NCI-H226 (cell line): ENCODE measurements at regions not wholly inside any gene's neighbourhood (a gene's known extent, or its start where the extent isn't known, plus 50 kb on each side); places are given as distances from the start of the nearest gene placed in this dataset.

Experiments used
- DNase-seq: peaks from one replicate; pipeline ENCODE4 v3.0.0-alpha.2; 2015

DNA sequence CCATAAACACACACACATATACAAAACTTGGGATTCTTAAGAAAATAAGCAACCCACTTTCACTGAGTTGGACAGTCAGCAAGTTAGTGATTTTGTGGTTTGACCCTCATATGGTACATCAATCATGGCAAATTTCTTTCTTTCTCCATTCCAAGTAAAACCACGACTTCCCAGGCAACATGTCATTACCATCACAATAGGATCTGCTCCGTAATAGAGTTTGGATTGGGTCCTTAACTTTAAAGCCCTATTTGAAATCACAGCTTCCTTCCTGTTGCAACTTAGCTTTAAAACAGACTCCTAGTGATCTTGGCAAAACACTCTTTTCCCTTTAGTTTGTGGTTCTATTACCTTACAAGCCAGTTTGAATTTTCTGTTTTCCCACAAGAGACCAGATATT is 483.6 kb downstream of the INHBA start:
- DNase-seq = peak; percentile 76

DNA sequence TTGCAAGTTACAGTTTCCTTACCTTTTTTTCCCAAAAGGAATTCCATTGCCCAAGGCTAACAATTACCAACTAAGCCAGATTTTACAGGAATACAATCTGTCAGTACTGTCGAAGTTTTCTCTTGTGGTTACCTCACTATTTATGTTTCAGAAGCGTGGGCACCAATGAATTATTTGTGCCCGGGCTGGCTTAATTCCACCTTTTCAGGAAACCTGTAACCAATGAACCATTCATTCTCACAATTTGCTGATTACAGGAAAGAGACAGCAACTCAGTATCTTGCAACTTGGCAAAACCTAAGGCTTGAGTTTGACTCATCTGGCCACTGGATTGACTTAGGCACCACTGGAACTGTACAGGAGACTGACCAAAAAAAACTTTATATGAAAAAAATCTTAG is 485.6 kb downstream of the INHBA start:
- DNase-seq = peak; percentile 72

DNA sequence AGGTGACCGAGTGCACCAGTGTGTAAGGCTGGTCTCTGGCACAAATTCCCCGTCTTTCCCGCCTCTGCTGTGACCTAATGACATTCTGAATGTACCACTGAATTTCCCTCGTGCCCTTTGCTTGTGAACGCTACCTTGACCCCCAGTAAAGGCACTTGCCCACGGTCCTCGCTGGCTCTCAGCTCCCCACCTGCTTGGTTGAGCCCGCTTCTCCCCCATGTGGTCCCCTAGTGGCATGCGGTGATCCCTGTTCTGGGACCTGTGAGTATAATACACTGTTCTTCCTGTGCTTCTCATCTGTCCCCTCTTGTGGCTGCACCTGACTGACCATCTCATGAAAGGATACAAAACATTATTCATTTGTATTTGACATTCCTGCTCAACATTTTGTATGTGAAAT is 495.7 kb downstream of the INHBA start:
- no peak for DNase-seq

DNA sequence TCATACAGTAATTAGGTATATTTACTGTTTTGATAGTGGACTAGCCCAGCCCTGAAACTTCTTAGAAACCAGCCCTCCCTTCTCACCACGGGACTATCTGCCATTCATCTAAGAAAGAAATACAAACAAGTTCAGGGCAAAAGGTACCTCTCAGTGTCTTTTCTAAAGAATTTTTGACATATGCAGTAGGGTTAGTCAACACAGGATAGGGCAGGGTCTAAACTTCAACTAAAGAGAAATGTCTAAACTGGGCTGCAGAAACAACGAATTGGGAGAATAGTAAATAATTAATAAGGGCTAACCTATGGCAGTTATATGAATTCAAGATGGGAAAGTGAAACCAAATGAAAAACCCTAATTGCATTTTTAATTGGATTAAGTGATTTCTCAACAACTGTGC is 496.6 kb downstream of the INHBA start:
- no peak for DNase-seq

DNA sequence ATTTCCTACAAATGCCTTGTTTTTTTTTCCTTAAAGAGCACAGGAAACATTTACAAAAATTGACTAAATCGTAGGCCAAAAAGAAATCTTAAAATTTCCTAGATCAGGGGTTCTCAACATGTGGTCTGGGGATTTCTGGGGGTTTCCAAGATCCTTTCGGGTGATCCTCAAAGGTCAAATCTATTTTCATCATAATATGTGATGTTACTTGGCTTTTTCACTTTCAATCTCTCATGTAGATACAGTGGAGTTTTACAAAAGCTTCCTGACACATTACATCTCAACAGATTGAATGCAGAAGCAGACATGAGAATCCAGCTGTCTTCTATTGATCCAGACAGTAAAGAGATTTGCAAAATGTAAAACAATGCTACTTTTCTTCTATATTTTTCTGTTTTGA is 497.3 kb downstream of the INHBA start:
- no peak for DNase-seq

DNA sequence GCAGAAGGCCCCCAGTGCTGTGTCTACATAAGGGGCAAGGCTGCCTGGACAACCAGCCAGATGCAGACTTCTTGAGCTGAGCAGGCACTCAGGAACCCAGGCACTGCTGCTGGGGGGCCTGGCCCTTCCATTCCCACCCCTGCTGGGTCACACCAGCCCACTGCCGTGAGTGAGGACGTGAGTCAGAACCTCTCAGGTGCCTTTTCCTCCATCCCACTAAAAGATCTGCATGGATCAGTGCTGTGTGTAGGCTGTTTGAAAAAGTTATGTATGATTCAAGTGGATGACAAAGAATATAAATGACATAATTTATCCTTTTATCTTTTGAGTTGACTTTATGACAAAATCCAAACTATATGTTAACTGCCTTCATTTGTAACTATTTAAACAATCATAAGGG is 499.3 kb downstream of the INHBA start:
- DNase-seq = no peak

DNA sequence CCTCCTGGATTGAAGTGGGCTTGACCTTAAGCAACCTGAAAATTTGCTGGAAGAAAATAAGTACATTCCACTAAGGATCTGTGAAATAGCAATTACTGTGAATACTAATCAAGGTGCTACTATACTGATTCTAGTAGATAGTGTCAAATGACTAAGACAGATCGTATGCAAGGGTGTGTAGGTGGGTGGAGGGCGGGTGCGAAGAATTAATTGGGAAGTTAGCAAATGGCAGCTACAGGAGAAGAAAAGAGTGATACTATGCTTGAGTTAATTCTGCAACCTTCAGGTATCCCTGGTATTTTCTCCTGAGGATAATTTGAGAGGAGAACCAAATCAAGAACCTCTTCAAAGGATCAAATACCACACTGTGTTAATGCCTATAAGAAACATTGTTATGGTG is 501.9 kb downstream of the INHBA start:
- DNase-seq = no peak

DNA sequence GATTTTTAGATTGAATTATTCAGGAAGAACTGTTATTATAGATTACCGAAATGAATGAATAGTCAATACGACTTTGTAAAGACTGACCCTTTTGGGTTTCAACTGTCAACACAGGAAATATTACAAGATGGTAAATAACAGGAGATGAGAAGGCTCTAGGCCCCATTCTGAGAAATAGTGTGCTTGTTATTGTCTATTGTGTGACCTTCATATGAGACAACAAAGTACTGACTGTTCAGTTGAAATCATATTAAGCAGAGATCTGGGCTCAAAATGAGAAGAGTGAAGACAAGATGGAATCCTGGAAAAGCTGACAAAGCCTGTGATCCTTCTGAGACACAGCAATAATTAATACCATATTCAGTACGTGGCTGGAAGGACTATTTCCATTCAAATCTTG is 503.8 kb downstream of the INHBA start:
- DNase-seq = no peak

DNA sequence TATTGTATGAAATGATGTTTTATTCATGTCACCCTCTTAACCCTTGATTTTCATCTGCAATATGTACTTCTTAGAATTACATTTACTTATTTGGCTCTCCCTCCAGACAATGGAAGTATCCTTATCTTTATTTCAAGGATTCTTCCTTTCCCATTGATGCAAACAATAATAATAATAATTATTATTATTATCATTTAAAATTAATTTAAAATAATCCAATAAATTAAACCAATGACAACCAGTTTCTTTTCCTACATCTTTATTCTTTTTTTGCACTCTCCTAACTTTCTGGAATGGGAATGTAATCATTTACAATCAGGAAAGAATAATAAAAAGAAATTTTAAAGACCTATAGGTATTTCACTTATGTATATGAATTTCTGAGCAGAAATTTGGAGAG is 504.4 kb downstream of the INHBA start:
- no peak for DNase-seq

DNA sequence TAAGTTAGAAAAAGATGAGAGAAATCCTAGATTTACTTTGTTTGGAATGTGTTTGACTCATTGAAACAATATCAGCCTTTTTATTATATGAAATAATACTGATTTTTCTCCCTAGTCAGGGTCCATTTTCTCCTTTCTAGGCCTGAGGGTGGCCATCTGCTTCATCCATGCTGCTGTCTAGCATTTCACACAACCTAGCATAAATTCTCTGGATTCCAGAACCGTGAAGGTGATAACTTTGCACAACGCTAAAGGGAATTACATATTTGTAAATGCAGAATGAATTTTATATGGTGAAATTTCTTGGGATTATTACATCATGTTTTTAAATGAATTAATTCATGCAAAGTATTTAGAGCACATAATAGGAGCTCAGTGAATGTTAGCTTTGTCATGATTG is 505.1 kb downstream of the INHBA start:
- DNase-seq = peak; percentile 32

DNA sequence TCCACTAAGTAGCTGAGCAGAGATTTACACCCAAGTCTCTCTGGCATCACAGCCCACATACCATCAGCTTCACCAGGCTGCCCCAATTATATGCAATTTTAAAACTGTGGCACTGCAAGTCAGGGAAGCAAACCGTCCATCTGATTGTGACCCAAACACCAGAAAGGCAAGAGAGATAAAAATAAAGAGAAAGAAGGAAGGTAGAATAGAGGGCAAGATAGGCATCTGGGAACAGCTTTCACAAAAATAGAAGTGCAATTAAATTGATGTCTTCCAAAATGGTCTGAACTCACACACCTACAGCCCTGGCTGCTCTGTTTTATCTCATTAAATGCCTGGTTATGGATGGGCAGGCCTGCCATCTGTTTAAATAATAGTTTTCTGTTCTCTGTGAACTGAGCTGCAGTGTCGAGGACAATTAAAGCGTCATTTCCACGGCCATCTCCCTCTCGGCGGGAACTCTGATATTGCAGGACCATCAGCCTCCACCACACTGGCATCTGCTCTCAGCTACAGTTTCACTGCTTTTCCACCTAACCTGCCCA is 509.1 kb downstream of the INHBA start:
- no peak for DNase-seq

DNA sequence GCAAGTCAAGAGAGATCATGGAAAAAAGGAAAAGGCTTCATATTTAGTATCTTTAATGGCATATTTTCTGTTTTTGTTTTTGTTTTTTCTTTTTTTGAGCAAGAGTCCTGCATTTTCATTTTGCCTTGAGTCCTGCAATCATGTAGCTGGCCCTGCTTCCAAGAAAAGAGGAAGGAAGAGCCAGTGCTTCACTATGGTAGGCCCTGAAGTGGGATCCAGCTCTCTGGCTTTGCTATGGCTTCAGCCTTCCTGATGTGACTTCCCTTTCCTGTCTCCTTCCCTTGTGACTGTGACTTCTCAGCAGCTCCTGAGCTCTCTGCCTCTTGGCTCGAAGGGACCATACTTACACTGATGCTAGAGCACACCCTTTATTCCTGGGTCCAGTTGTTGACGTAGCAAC is 512.3 kb downstream of the INHBA start:
- no peak for DNase-seq

DNA sequence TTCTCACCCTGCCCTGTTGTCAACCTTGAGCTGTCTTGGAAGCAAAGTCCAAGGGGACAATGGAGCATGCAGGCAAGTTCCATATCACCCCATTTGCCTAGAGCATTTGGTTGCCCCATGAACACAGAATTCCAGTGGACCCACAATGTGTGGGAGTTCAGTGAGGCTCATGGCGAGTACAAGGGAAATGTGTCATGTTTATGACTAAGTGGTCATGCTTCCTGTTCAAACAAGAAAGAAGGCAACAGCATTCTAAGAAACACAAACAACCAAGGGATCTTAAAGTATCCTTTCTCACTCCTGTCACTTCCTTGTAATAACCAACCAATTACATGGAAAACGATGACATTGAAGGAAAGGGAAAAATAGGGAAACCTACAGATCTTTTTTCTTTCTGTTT is 513.0 kb downstream of the INHBA start:
- DNase-seq = peak; percentile 96

DNA sequence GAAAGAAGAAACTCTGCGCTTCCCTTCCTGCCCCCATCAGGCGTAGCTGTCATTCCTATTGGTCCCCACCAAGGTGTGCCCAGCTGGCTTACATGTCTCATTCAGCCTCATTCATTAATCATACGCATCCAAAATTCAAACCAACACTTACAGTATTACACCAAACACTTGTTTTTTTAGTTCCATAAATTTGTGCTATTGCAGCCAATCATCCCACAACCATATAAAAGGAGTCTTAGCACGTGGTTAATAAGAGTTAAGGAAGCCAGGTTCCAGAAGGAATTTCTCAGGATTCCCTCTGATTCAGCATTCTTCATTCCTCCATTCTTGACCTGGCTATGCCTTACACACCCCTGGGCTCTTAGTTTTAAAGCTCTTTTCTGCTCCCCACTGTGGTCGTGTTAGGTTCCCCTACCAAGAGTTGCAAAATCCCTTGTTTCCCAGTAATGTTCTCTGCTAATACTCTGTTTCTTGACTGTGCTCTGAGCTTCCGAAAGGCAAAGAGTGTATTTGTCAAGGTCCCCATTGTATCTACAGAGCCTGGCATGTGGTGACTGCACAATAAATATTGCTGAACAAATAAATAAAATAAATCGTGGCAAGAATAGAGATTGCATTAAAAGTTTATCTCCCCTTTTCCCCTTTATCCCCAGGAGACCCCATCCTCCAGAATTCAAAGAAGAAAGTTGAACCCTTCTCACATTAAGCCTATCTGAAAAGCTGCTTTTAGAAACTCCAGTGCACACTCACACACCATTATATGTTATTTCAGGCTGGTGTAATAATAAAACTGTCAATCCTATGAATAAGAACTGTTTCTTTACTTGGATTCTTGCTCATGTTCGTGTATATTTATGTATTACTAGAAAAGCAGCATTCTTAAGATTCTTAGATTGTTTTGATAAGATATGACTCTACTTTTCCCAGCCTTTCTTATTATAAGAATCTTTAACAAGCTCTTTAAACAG is 514.4 kb downstream of the INHBA start:
- peak; percentile 73 for DNase-seq

DNA sequence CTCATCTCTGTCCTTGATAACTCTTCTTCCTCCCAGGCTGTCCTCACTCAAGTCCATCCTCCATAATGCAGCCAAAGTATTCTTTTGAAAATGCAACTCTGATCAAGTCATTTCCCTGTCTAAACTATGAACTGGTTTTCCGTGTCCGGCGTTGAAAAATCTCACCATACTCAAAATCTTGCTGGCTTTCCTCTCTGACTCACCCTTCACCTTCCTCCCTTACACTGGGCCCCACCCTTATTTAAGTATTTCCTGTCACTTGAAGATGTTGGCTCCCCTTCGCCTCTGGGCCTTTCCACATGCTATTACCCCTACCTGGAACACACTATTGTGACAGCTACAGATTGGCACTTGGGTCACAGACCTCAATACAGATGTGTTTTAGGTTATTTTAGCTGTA is 515.6 kb downstream of the INHBA start:
- peak; percentile 20 for DNase-seq

DNA sequence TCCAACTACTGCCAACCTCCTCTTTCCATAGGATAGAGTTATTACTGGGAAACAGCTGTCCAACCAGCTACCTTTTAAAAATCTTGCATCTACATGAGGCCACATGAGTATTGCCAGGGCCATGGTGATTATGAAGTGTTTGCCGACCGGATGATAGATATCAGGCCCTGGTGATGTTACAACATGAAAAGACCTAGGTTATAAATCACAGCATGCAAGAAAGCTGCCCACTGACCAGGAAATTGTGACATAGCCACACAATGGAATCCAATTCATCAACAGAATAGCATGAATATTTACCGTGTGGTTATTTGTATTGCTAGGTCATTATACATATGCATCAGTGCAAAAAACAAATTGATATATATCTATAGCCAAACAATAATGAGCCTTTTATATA is 517.0 kb downstream of the INHBA start:
- DNase-seq = no peak

DNA sequence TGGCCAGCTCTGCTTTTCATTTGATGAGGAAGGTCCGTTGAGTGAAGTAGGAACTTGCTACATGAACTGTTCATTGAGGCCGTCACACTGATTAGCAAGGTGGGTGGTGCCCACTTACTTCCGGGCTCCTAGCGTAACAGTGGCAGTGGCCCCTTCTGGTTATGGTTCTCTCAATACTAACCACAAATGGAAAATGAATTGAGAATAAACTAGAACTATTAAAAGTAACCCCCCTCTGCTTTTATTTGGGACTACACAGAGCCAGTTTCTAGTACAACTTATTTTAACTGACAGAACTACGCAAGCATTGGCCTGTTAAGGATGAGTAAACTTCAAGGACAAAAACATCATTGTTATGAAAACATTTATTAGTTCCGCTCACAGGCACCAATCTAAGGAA is 519.1 kb downstream of the INHBA start:
- no peak for DNase-seq

DNA sequence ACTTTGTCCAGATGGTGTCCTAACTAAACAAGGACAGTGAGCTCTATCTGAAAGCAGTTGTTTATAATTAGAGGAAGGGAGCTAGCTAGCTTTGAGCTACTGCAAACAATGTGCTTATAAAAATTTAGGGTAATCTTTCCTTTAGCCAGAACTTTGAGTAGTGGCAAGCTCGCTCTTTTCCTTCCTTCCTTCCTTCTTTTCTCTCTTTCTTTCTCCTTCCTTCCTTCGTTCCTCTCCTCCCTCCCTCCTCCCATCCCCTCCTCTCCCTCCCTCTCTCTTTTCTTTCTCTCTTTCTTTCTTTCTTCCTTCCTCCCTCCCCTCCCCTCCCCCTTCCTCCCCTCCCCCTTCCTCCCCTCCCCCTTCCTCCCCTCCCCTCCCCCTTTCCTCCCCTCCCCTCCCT is 520.1 kb downstream of the INHBA start:
- DNase-seq = no peak

DNA sequence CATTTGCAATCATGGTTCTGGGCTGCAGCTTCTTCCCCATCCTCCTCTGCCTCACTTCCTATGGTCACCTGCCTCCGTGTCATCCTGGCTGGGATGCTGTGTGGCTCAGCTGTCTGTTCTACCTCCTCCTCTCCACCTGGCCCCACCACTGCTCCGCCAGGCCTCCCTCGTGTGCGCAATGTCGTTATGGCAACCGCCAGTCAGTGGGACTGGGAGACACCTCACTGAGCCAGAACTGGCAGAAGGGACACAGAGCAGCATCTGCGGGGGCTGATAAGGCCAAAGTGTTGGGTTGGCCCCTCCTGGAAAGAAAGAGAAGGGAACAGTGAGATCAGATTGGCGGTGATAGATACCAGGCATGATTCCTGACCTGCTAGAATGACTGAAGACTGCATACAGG is 527.5 kb downstream of the INHBA start:
- DNase-seq = no peak

DNA sequence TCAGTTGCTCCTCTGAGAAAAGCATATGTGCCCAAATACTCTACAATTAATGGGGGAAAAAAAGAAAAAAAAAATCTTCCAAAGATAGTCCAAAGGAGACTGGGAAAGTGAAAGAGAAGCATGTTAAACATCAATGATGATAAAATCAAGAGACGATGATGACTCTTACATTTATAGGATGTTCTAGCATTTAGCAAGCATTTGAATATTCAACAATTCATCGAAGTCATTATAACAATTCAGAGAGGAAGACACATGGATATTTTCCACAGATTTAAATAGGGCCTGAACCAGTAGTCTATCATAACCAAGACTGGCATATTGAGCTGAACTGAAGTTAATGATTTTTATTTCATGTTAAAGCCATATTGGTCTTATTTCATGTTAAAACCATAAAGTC is 528.4 kb downstream of the INHBA start:
- DNase-seq = no peak

DNA sequence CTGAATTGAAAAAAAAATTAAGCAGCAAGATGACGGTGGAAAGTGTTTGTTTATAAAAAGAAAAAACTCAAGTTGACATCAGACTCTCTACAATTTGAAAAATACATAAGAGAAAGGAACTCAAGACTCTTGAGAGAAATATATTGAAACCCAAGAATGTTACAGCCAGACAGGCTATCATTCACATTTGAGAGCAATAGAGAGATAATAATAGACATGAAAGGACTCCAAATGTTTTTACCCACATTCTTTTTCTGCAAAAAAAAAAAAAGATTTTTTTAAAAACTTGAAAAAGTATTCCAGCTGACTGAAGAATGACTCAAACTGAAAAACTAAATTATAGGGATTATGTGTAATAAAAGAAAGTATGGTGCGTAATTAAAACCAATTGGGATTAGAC is 532.4 kb downstream of the INHBA start:
- DNase-seq = no peak

DNA sequence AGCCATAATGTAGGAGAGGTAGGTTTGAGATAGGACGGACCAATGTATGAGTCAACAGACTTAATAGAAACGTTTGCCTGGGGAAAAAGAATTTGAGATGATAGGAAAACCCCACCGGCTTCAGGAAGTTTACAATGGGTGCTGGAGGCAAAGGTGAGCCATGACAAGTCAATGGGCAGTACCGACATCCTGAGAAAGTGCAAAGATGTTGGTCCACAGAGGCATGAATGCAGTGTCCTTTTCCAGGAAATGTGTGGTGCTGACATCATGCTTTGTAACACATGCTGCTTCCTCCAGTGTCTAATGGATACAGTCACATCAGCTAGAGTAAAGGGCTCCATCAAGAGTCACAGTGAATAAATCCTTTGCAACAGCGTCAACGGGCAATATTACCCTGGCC is 533.6 kb downstream of the INHBA start:
- peak; percentile 33 for DNase-seq

DNA sequence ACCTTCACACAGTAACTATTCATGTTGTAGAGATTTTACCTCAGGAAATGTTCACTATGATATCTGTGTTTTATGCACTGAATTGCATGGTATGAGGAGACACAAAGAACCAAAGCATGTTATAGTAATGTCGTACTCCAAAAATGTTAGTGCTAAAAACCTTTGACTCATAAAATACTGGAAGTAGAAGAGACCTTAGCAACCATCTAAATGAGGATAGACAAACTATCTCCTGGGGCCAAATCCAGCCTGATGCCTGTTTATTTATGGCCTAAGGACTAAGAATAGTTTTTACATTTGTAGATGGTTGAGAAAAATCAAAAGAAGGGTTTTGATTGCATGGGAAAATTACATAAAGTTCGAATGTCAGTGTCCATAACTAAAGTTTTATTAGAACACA is 535.1 kb downstream of the INHBA start:
- no peak for DNase-seq

DNA sequence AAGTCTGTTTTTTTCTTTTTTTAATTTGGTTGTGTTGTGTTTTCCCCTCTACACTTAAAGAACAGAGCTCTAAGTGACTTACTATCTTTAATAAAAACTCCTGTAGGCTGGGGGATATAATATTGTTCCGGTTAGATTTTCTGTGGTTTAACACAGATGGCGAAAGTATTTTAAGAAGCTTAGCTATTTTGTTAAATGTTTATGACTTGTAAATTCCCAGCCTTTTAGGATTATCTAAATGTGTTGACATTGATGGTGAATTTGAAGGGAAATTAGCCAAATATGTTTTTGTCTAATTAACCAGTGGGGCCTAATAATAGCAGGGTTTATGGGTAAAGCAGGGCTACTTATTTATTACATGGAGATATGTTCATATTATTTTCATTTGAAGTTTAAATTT is 538.5 kb downstream of the INHBA start:
- DNase-seq = no peak

DNA sequence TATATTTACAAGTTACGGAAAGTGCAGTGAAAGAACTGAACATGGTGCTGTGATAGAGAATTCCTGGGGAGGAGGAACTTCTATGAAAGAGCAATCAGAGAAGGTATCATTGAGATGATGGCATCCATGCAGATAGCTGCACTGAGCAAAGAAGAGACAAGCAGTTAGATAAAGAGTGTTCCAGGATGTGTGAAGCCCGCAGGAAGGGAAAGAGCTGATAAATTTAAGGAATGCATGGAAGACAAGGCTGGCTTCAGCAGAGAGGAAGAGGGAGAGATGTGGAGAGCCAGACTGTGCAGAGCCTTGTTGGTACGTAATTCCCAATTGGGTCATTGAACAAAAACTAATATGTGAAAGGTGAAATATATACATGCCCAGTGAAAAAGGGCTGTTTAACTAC is 538.9 kb downstream of the INHBA start:
- no peak for DNase-seq
